ENCODE measurements at regions not wholly inside any gene's neighbourhood (a gene's known extent, or its start where the extent isn't known, plus 50 kb on each side); places are given as distances from the start of the nearest gene placed in this dataset.

- no peaks in the 10 kb centered on the region for H3K36me3 ChIP-seq (ENCODE audit: control insufficient read depth, insufficient read depth, low read length)
- no peak overlapping the region for H3K9ac ChIP-seq (ENCODE audit: insufficient read depth, low read length)
- H3K79me2 ChIP-seq (ENCODE audit: control insufficient read depth, insufficient read depth, low read length) = no peaks in the 10 kb centered on the region
- no peak for DNase-seq (ENCODE audit: low read depth in 2 of 2)
- H2AFZ ChIP-seq (ENCODE audit: low read length) = no peak overlapping the region
- no peak overlapping the region for H3K4me3 ChIP-seq (replicated peaks in 1 of 4; ENCODE audit: control extremely low read depth in 1 of 4, insufficient read depth in 1 of 4, low read depth in 3 of 4, low read length in 4 of 4)
- H4K20me1 ChIP-seq (ENCODE audit: control insufficient read depth, extremely low read depth, insufficient read depth, low read length) = no peaks in the 10 kb centered on the region
- H3K27ac ChIP-seq (ENCODE audit: insufficient read depth, low read length) = no peak overlapping the region
- TF ChIP-seq, protein P1, sequence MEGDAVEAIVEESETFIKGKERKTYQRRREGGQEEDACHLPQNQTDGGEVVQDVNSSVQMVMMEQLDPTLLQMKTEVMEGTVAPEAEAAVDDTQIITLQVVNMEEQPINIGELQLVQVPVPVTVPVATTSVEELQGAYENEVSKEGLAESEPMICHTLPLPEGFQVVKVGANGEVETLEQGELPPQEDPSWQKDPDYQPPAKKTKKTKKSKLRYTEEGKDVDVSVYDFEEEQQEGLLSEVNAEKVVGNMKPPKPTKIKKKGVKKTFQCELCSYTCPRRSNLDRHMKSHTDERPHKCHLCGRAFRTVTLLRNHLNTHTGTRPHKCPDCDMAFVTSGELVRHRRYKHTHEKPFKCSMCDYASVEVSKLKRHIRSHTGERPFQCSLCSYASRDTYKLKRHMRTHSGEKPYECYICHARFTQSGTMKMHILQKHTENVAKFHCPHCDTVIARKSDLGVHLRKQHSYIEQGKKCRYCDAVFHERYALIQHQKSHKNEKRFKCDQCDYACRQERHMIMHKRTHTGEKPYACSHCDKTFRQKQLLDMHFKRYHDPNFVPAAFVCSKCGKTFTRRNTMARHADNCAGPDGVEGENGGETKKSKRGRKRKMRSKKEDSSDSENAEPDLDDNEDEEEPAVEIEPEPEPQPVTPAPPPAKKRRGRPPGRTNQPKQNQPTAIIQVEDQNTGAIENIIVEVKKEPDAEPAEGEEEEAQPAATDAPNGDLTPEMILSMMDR (conservative IDR thresholded peaks at IDR 0.05 in 1 of 2, IDR thresholded peaks at IDR 0.05 in 1 of 2; ENCODE audit: low read depth in 1 of 2, low read length in 2 of 2) = no peak
- no peak for TF ChIP-seq EZH2 (IDR thresholded peaks at IDR 0.05; ENCODE audit: low read length, missing control alignments)
- H3K4me2 ChIP-seq (ENCODE audit: extremely low read depth, insufficient read depth, low read length) = no peak overlapping the region
- H3K4me1 ChIP-seq (ENCODE audit: control insufficient read depth, extremely low read depth, insufficient read depth, low read length) = no peaks in the 10 kb centered on the region
- H3K9me3 ChIP-seq (ENCODE audit: control insufficient read depth, insufficient read depth, low read depth, low read length) = no peaks in the 10 kb centered on the region
- no peaks in the 10 kb centered on the region for H3K27me3 ChIP-seq (ENCODE audit: control insufficient read depth, insufficient read depth, low read length)
Measured at GRCh38 chr13:103436057-103436654, 369.9 kb upstream of the SLC10A2 start.

DNA sequence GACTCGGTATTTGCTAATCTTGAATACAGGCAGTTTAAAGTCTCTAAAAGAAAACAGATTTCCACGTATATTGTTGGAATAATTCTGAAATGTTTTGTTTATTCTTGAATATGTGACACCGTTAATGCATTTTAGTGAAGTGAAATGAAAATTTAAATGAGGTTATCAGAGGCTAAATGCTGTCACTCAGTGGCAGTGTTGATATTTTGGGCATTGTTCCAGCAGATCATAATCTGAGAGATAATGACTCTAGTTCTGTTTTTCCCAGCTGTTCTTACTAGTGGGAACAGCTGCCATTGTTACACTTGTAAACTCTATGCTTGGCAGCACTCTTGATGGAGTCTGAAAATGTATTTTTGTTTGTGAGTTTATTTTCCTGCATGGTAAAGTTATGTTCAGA is 365.6 kb upstream of the SLC10A2 start:
- Histone ChIP-seq H3K27me3 (ENCODE audit: control insufficient read depth, insufficient read depth, low read length) (no peaks in the 10 kb centered on the region), H2AFZ (ENCODE audit: low read length) (no peak overlapping the region), H3K9me3 (ENCODE audit: control insufficient read depth, insufficient read depth, low read depth, low read length) (no peaks in the 10 kb centered on the region), H3K4me2 (ENCODE audit: extremely low read depth, insufficient read depth, low read length) (no peak overlapping the region), H3K79me2 (ENCODE audit: control insufficient read depth, insufficient read depth, low read length) (no peaks in the 10 kb centered on the region), H3K27ac (ENCODE audit: insufficient read depth, low read length) (no peak overlapping the region), H3K4me1 (ENCODE audit: control insufficient read depth, extremely low read depth, insufficient read depth, low read length) (no peaks in the 10 kb centered on the region), H4K20me1 (ENCODE audit: control insufficient read depth, extremely low read depth, insufficient read depth, low read length) (no peaks in the 10 kb centered on the region), H3K4me3 (replicated peaks in 1 of 4; ENCODE audit: control extremely low read depth in 1 of 4, insufficient read depth in 1 of 4, low read depth in 3 of 4, low read length in 4 of 4) (no peak overlapping the region), H3K36me3 (ENCODE audit: control insufficient read depth, insufficient read depth, low read length) (no peaks in the 10 kb centered on the region), H3K9ac (ENCODE audit: insufficient read depth, low read length) (no peak overlapping the region)
- TF ChIP-seq EZH2 (IDR thresholded peaks at IDR 0.05; ENCODE audit: low read length, missing control alignments) = no peak
- TF ChIP-seq, protein P1 (conservative IDR thresholded peaks at IDR 0.05 in 1 of 2, IDR thresholded peaks at IDR 0.05 in 1 of 2; ENCODE audit: low read depth in 1 of 2, low read length in 2 of 2) = no peak
- no peak for DNase-seq (ENCODE audit: low read depth in 2 of 2)

GRCh38 chr13:103430368-103430767 is 364.2 kb upstream of the SLC10A2 start:
- Histone ChIP-seq H3K79me2 (ENCODE audit: control insufficient read depth, insufficient read depth, low read length) (no peaks in the 10 kb centered on the region), H2AFZ (ENCODE audit: low read length) (no peak overlapping the region), H3K4me3 (replicated peaks in 1 of 4; ENCODE audit: control extremely low read depth in 1 of 4, insufficient read depth in 1 of 4, low read depth in 3 of 4, low read length in 4 of 4) (no peak overlapping the region), H3K36me3 (ENCODE audit: control insufficient read depth, insufficient read depth, low read length) (no peaks in the 10 kb centered on the region), H4K20me1 (ENCODE audit: control insufficient read depth, extremely low read depth, insufficient read depth, low read length) (no peaks in the 10 kb centered on the region), H3K4me2 (ENCODE audit: extremely low read depth, insufficient read depth, low read length) (no peak overlapping the region), H3K4me1 (ENCODE audit: control insufficient read depth, extremely low read depth, insufficient read depth, low read length) (no peaks in the 10 kb centered on the region), H3K9me3 (ENCODE audit: control insufficient read depth, insufficient read depth, low read depth, low read length) (no peaks in the 10 kb centered on the region), H3K27me3 (ENCODE audit: control insufficient read depth, insufficient read depth, low read length) (no peaks in the 10 kb centered on the region), H3K9ac (ENCODE audit: insufficient read depth, low read length) (no peak overlapping the region), H3K27ac (ENCODE audit: insufficient read depth, low read length) (no peak overlapping the region)
- TF ChIP-seq, protein P1 (conservative IDR thresholded peaks at IDR 0.05 in 1 of 2, IDR thresholded peaks at IDR 0.05 in 1 of 2; ENCODE audit: low read depth in 1 of 2, low read length in 2 of 2) = no peak
- TF ChIP-seq EZH2 (IDR thresholded peaks at IDR 0.05; ENCODE audit: low read length, missing control alignments) = no peak
- DNase-seq (ENCODE audit: low read depth in 2 of 2) = no peak
